ENCODE measurements at regions not wholly inside any gene's neighbourhood (a gene's known extent, or its start where the extent isn't known, plus 50 kb on each side); places are given as distances from the start of the nearest gene placed in this dataset.

DNA sequence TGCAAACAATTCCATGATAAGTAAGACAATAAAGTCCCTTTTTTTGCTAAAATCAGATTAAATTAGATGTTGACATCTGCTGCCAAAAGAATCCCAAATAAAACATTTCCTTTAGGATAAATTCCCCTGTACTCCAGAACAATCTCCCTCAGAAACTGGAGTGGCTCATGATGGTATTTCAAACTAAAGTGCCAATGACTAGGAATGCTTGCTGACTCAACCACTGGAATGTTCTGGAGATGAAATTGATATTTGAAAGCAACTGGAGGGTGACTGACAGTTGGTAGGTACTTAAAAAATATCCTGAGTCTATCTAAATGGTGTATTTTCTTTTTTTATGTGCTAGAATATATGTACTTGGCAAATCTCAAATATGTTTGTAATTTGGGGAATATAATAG lies 350.1 kb upstream of the TSHZ2 start:
- DNase-seq = no peak

DNA sequence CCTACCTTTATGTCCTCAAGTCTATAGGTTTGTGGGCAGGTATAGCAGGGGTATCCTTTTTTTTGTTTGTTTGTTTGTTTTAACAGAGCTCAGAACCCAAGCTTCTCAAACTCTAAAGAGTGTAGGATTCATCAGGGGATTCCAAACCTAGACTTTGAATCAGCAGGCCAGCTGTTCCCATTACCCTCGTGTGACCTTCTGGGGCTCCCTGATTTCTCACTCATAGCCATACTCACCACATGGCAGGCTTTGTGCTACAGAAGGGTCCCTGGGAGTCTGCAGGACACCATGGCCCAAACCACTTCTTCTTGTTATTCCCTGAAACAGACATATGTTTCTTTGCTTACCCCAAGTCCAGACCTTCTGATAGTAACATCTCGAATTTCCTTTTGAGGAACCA lies 350.8 kb upstream of the TSHZ2 start:
- no peak for DNase-seq

DNA sequence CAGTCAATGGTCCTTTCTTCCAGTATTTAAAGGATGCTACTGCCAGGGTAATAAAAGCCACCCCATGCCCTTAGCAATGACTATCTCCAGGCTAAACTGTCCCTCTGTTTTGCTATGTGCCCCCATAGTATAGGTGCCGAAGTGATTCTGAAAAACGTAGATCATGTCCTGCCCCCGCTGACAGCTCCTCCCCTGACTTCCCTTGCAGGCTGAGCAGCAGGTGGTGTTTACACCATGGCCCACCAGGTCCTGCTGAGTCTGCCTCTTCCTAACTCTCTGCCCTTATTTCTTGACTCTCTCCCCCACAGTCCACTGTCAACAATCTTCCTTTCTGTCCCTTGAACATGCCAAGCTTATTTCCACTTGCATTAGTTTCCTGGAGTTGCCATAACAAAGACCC lies 352.5 kb upstream of the TSHZ2 start:
- DNase-seq = no peak

DNA sequence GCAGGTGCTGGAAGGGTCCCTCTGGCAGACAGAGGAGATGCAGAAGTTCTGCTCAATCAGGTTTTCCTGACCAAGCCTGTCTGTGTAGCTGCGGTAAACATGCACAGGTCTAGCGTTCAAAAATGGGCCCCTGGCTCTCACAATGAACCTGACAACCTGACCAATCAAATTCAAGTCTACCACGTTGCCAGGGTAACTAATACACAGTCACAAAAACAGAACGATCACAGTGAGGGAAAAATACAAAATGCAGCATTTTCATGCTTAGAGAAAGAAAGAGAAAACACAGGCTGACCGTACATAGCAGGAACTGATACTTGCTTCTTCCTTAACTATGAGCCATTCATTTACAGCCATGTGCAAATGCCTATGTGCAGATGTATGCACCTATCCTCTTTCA lies 353.1 kb upstream of the TSHZ2 start:
- peak; percentile 55 for DNase-seq

DNA sequence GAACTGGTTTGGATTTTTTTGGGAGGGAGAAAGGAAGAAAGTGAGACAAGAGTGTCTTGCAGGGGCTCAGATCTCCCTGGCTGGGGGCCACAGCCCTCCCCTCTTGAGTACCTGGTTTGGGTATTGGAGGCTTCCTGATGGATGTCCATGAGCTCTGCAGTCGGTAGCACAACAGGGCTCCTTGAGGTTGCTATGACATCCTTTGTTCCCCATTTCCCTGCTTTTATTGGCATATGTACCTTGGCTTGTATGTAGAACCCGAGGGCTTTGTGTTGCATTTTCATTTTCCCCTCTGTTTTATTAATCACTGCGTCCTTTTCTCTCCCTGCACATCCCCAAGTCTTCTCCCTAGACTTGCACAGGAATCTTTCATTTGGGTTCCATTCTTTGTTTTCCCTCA lies 355.5 kb upstream of the TSHZ2 start:
- no peak for DNase-seq

DNA sequence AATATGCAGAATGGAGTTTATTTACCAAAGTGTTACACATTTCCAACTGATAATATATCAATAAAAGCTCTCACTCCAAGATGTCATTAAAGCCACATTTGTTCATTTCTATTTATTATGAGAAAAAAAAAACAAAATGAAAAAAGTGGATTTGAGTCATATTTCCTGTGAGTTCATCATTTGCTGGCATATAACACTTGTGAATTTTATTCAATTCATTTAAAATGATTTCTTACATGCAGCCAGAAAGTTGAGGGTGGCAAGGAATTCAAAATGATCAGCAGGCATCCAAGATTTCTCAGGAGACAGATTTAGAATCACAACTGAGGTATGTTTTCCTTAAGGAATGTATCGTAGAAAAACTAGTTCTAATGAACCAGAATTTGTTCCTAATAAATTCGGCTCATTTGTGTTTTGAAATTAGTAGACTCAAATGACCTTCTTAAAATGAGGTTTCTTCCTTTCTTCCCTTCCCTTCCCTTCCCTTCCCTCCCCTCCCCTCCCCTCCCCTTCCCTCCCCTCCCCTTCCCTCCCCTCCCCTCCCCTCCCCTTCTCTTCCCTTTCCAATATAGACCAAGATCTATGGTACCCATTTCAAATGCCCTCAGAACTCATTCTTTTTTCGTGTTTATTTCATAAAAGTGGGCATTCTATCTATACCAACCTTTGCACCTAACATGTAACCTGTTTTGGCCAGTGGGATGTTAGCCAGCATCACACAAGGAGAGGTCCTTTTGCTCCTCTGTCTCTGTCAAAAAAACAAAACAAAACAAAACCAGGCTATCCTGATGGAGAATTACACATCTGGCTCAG lies 357.9 kb upstream of the TSHZ2 start:
- no peak for DNase-seq

DNA sequence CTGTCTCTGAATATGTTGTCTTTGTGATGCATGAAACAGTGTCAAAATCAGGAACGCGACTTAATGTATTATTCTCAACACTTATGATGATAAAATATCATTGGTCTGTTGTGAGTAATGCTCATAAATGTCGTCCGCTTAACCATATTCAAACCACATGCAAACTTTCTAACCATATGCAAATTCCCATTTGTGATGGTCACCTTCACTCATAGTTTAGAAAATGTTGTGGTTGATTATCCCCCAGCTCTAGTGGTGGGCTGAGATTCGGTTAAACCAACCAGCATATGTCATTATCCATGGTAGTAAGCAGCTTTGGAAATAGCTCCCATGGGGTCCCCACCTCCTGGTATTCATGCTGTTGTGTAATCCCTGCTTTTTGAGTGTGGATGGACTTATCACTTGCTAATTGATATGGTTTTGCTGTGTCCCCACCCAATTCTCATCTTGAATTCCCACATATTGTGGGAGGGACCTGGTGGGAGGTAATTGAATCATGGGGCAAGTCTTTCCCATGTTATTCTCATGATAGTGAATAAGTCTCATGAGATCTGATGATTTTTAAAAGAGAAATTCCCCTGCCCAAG lies 360.0 kb upstream of the TSHZ2 start:
- DNase-seq = no peak

DNA sequence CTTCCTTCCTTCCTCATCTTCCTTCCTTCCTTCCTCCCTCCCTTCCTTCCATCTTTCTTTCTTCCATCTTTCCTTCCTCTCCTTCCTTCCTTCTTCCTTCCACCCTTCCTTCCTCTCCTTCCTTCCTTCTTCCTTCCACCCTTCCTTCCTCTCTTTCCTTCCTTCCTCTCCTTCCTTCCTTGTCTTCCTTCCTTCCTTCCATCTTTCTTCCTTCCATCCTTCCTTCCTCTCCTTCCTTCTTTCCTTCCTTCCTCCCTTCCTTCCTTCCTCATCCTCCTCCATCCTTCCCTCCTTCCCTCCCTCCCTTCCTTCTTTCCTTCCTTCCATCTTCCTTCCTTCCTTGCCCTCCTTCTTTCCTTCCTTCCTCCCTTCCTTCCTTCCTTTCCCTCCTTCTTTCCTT lies 361.4 kb upstream of the TSHZ2 start:
- DNase-seq = no peak

DNA sequence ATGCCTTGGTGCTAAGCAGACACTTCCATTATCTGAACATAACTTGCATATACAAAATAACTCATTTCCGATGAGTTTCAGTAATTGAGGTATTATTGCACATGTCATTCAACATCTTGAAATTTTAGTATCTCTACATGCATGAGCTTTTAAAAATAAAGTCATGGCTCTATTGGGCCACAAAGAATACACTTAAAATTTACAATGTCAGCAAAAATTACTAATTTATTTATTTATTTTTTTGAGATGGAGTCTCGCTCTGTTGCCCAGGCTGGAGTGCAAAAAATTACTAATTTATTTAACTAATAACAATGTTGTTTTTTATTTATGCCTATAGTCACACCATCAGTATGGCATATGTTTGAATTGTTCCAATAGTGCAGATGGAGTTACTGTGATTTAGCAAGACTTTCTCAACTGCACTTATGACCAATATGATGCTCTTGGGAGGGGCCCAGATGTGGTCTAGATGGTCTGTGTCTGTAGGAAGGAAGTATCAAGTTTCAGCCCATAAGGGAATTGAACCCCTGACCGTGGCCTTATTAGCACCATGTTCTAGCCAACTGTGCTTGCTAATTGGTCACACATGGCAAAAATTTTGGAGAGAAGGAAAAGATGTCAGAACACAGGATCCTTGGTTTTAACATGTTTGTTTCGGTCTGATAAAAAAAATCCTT lies 370.7 kb upstream of the TSHZ2 start:
- no peak for DNase-seq

DNA sequence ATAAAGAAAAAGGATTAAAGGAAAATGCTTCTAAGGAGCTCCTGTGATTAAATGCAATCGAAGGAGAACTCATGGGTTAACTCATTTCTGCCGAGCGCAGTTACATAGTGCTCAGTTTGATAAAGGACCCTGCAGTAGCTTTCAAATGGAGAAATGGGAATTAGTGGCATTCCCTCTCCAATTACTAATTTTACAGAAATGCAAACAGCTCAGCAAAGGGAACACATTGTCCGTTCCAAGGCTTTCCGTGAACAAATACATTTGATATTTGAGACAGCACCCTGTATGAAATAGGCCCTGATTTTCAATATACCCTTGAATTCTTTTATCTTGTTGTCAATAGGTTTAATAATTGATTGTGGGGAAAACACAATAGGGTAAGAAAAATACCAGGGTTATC lies 375.9 kb upstream of the TSHZ2 start:
- DNase-seq = no peak

DNA sequence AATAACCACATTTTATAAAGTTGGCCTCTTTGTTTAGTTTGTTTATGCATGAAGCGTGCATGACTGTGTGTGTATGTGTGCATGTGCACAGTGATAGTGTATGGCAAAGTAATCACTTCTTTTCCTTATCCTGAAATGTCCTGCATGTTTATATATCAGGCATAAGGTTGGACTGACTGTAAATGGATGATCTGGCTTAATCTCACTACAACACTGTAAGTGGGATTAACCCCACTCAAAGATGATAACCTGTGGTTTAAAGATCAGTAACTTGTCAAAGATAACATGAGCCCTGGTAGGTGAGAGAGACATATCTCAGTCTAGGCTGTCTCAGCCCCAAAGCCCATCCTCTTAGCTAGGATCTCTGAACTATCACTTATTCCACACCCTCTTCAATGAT lies 376.6 kb upstream of the TSHZ2 start:
- no peak for DNase-seq

DNA sequence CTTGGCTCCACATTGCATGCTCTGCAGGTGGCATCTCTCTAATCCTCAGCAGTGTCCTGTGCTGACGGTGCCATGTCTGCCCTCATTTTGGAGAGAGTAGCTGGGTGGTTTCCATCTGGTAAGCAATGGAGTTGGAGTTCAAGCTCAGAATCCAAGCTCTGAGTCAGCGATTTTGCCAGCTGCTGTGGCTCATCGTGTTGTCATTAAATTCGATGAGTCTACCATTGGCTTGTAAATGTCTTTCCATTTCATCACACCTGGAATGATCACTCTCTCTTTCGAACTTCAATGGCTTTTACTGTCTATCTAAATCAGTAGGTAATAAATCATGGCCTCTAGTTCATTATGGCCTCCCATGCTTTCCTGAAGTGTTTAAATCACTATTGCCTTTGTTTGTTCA lies 378.5 kb upstream of the TSHZ2 start:
- DNase-seq = no peak

DNA sequence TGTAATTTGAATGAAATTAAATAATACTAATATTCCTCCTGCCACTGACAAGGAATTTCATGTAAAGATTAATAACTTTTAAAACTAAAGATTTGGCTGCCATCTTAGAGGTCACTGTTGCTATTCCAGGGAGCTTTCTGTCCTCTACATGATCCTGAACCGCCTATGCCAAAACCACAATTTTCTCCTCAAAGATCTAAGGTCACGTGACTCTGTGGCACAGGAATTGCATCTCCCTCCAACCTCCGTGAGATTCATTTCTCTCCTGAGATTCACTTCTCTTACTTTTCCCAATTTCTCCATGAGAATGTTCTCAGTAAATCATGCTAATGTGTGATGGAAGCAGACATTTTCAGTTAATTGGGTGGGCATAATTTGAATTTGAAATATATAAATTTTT lies 379.6 kb upstream of the TSHZ2 start:
- DNase-seq = no peak

DNA sequence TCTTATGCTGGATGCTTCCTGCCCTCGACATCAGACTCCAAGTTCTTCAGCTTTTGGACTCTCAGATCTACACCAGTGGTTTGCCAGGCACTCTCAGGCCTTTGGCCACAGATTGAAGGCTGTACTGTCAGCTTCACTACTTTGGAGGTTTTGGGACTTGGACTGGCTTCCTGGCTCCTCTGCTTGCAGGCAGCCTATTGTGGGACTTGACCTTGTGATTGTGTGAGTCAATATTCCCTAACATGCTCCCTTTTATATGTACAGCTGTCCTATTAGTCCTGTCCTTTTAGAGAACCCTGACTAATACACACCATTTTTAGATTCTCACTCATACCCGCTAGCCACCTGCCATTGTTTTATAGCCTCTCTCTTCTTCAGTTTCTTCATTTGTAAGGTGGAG lies 382.1 kb upstream of the TSHZ2 start:
- DNase-seq = no peak

DNA sequence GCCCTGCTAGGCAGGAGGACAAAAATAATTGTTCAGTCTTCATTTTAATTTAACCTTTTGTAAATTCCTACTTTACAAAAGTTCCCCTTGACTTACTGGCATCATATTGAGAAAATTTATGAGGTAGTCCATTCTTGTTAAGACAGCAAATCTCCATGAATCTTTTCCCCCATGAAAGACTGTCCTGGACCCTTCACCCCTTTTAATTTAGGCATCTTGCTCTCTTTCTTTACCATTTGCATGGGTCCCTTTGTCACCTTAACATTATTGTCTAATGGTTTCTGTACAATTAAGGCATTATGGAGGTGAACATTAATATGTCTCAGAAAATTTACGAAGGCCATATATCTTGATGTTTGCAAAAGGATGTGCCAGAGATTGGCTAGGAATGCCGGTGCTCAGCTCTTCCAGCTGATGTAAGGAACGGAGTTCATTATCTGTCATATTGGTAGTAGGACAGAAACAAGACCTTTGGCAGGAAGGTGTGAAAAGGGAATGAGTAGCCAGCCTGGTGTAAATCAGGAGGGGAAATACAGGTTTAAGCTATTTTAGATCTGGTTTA lies 382.8 kb upstream of the TSHZ2 start:
- no peak for DNase-seq

DNA sequence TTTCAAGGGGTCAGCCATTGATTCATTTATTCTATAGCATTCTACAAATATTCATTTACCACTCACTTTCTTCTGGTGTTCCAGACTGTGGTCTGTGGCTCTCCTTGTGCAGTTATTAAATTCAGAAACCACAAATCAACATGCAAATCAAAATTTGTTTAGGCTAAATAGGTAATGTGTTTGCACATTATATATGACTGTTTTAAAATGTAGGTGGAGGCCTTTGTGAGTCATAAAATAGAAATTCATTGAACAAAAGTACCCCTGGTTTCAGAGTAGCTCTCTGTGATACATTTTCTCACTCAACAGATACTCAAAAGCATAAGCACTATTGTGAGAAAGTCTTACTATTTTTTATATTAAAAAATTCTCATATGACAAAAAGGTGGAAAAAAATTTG lies 385.5 kb upstream of the TSHZ2 start:
- no peak for DNase-seq

DNA sequence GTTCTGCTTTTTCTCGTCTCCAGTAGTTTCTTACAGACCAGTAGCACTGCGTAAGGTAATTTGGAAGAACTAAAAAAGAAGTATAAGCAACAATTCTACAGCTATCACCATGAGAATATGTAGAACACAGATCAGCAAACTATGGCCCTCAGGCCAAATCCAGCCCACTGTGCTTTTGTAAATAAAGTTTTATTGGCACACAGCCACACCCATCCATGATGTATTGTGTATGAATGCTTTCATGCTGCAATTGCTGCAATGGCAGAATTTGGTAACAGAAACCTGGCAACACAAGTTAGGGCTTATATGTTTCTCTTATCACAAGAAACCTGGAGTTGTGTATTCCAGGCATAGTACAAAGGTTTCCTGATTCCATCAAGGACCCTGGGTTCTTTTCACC lies 386.8 kb upstream of the TSHZ2 start:
- DNase-seq = no peak

DNA sequence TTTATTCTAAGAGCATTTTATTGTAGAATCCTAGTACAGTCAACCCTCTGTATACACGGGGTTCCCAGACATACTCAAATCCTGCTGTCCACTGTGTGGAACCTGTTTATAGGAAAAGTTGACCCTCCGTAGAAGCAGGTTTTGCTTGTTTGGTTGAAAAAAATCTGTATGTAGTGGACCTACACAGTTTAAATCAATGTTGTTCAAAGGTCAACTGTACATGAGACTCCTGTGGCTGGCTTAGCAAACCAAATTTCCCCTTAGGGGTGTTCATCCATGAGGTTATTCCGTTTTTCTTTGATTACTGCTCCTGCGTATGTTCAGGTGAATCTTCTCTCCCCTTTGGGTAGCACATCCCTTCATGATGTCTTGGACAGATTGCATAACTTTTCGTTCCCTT lies 387.0 kb upstream of the ZFP64 start:
- DNase-seq = no peak

DNA sequence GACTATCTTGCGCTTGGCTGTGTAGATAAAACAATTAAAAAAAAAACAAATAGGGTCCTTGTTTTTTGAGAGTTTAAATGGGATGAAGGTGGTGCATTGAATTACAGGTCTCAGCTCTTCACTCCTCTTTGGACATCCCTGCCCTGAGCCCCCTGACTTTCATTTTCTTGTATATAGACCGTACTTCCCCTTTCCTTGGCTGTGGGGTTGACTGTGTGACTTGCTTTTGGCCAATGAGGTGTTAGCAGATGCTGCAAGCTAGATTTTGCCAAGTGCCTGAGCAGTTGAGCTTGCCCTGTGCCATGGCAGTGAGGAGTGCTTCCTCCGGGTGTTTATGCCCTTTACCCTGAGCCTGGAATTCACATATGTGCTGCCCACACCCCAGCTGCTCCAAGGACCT lies 386.1 kb upstream of the ZFP64 start:
- DNase-seq = no peak

DNA sequence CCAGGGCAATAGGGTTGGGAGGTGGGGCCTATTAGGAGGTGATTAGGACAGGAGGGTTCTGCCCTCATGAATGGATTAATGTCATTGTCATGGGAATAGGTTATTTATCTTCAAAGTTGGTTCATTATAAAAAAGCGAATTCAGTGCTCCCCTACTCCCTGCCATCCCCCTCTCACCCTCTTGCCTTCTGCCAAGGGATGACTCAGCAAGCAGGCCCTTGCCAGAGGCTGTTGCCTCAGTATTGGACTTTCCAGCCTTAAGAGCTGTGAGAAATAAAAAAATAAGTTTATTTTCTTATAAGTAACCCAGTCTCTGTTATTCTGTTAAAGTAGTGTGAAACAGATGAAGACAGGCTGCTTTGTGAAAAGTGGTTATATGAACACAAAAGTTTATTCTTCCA lies 381.1 kb upstream of the ZFP64 start:
- no peak for DNase-seq

DNA sequence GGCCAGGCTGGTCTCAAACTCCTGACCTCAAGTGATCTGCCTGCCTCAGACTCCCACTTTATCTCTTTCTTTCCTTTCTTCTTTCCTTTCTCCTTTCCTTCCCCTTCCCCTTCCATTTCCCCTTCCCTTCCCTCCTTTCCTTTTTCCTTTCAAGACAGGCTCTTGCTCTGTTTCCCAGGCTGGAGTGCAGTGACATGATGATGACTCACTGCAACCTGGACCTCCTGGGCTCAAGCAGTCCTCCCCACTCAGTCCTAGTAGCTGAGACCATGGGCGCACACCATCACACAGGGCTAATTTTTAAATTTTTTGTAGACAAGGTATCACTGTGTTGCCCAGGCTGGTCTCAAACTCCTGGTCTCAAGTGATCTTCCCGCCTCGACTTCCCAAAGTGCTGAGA lies 377.6 kb upstream of the ZFP64 start:
- DNase-seq = no peak

DNA sequence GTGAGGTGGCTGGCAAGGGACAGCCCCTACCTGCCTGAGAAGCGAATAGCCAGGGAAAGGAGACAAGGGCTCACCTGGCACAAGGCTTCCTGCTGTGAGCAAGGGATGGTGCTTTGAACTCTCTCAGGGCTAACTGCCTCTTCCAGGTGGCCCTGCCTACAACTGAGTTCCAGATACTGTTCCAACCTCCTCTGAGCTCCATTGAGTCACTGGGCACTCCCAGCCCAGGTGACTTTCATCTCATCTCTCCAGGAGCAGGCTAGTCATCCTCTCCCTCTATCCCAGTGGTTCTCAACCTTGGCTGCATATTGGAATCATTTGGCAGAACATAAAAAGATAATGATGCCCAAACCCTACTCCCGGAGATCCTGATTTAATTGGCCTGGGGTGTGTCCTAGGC lies 374.0 kb upstream of the ZFP64 start:
- DNase-seq = no peak

DNA sequence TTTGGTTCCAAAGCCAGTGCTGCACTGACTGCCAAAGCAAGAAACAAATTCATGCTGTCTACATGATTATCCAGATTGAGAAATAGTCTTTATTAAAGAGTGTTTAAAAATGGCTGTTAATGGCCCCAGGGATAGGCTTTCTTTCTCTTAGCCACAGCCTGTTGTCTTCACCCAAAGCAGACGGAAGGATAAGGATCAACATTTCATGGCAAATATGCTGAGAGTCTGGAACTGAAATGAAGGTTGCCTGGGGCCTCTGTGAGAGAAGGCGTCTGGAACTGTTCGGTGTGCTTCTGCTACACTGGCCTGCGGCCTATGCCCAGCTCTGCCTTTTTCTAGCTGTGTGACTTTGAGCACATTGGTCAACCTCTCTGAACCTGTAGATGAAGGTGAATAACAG lies 373.0 kb upstream of the ZFP64 start:
- DNase-seq = no peak

DNA sequence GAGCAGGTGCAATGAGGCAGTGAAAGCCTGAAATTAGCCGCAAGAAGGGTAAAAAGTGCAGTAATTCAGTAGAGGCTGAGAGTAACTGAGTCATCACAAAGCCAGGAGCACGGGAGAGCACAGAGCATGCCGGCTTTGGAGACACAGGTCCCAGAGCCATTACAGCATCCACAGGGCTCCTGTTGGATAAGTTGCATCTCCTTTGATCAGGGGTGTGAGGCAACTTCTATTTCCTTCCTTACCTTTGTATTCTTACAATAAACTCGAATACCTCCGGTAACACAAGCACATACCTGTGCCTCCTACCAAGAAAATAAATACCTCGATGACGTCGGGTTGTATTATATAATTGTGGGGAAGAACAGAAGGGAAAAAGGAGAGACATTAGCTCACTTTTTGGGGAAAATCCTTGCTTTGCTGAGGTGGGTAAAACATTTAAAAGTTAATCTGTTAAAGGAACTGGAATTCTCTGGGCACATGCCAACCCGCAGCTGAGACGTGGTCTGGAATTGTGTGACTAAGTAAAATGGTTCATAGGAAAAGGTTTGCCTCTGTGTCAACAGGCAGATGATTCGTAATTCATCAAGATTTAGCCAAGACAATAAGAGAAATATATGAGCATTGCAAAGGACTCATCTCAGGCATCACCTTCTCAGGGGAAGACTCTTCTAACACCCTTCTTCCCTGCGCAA lies 360.7 kb upstream of the ZFP64 start:
- no peak for DNase-seq
